ENCODE measurements at regions not wholly inside any gene's neighbourhood (a gene's known extent, or its start where the extent isn't known, plus 50 kb on each side); places are given as distances from the start of the nearest gene placed in this dataset.

- Histone ChIP-seq H3K9ac (ENCODE audit: low read length) (no peak overlapping the region), H3K4me1 (ENCODE audit: insufficient read depth, low read length) (no peaks in the 10 kb centered on the region), H3K4me2 (ENCODE audit: low read length) (no peak overlapping the region), H3K4me3 (ENCODE audit: insufficient read depth, low read depth, low read length) (no peak overlapping the region), H3K27ac (ENCODE audit: low read depth, low read length) (no peak overlapping the region), H3K27me3 (ENCODE audit: insufficient read depth, low read length) (no peaks in the 10 kb centered on the region), H3K9me3 (ENCODE audit: insufficient read depth, low read depth, low read length) (no peaks in the 10 kb centered on the region), H3K79me2 (ENCODE audit: insufficient read depth, low read length) (no peaks in the 10 kb centered on the region), H2AFZ (ENCODE audit: low read depth, low read length) (no peak overlapping the region), H3K36me3 (ENCODE audit: insufficient read depth, low read length) (no peaks in the 10 kb centered on the region), H4K20me1 (ENCODE audit: insufficient read depth, low read length) (no peaks in the 10 kb centered on the region)
- no peaks in the 10 kb centered on the region for H3K9me3 Mint-ChIP-seq (ENCODE audit: unreplicated experiment)
- H3K4me1 Mint-ChIP-seq (ENCODE audit: low read depth, unreplicated experiment): peaks cover 22% of the 10 kb centered on the region
- no peaks in the 10 kb centered on the region for H3K27me3 Mint-ChIP-seq (ENCODE audit: low read depth, unreplicated experiment)
- H3K36me3 Mint-ChIP-seq (ENCODE audit: low read depth, unreplicated experiment): no peaks in the 10 kb centered on the region
- no peak overlapping the region for H3K4me3 Mint-ChIP-seq (ENCODE audit: unreplicated experiment)
- TF ChIP-seq EZH2 (IDR thresholded peaks at IDR 0.05; ENCODE audit: insufficient read depth, low read length): no peak
- no peak for TF ChIP-seq CTCF (IDR thresholded peaks at IDR 0.05; ENCODE audit: insufficient read depth, low read depth, low read length)
- no peak overlapping the region for H3K27ac Mint-ChIP-seq (ENCODE audit: unreplicated experiment)
- FAIRE-seq (no peak), DNase-seq (ENCODE audit: low read depth) (peak; percentile 74)
Observed at GRCh38 chr1:199283794-199284193, 645.0 kb downstream of the PTPRC start.

- no peak overlapping the region for H2AFZ ChIP-seq (ENCODE audit: low read depth, low read length)
- Mint-ChIP-seq H3K36me3 (ENCODE audit: low read depth, unreplicated experiment) (no peaks in the 10 kb centered on the region), H3K4me1 (ENCODE audit: low read depth, unreplicated experiment) (peaks cover 15% of the 10 kb centered on the region), H3K4me3 (ENCODE audit: unreplicated experiment) (no peak overlapping the region), H3K27ac (ENCODE audit: unreplicated experiment) (no peak overlapping the region), H3K27me3 (ENCODE audit: low read depth, unreplicated experiment) (no peaks in the 10 kb centered on the region), H3K9me3 (ENCODE audit: unreplicated experiment) (no peaks in the 10 kb centered on the region)
- no peak overlapping the region for H3K9ac ChIP-seq (ENCODE audit: low read length)
- H3K27ac ChIP-seq (ENCODE audit: low read depth, low read length): no peak overlapping the region
- no peaks in the 10 kb centered on the region for H4K20me1 ChIP-seq (ENCODE audit: insufficient read depth, low read length)
- no peaks in the 10 kb centered on the region for H3K36me3 ChIP-seq (ENCODE audit: insufficient read depth, low read length)
- no peaks in the 10 kb centered on the region for H3K27me3 ChIP-seq (ENCODE audit: insufficient read depth, low read length)
- no peak overlapping the region for H3K4me2 ChIP-seq (ENCODE audit: low read length)
- no peaks in the 10 kb centered on the region for H3K79me2 ChIP-seq (ENCODE audit: insufficient read depth, low read length)
- H3K4me1 ChIP-seq (ENCODE audit: insufficient read depth, low read length): no peaks in the 10 kb centered on the region
- no peak for TF ChIP-seq CTCF (IDR thresholded peaks at IDR 0.05; ENCODE audit: insufficient read depth, low read depth, low read length)
- no peak for TF ChIP-seq EZH2 (IDR thresholded peaks at IDR 0.05; ENCODE audit: insufficient read depth, low read length)
- FAIRE-seq (no peak), DNase-seq (ENCODE audit: low read depth) (no peak)
- H3K4me3 ChIP-seq (ENCODE audit: insufficient read depth, low read depth, low read length): no peak overlapping the region
- no peaks in the 10 kb centered on the region for H3K9me3 ChIP-seq (ENCODE audit: insufficient read depth, low read depth, low read length)
Observed at GRCh38 chr1:199287206-199287605, 648.4 kb downstream of the PTPRC start.

GRCh38 chr1:199287647-199288046 is 648.8 kb downstream of the PTPRC start:
- Histone ChIP-seq H3K27me3 (ENCODE audit: insufficient read depth, low read length) (no peaks in the 10 kb centered on the region), H3K36me3 (ENCODE audit: insufficient read depth, low read length) (no peaks in the 10 kb centered on the region), H3K27ac (ENCODE audit: low read depth, low read length) (no peak overlapping the region), H3K4me1 (ENCODE audit: insufficient read depth, low read length) (no peaks in the 10 kb centered on the region), H3K9me3 (ENCODE audit: insufficient read depth, low read depth, low read length) (no peaks in the 10 kb centered on the region), H3K9ac (ENCODE audit: low read length) (no peak overlapping the region), H4K20me1 (ENCODE audit: insufficient read depth, low read length) (no peaks in the 10 kb centered on the region), H2AFZ (ENCODE audit: low read depth, low read length) (no peak overlapping the region), H3K4me3 (ENCODE audit: insufficient read depth, low read depth, low read length) (no peak overlapping the region), H3K79me2 (ENCODE audit: insufficient read depth, low read length) (no peaks in the 10 kb centered on the region), H3K4me2 (ENCODE audit: low read length) (no peak overlapping the region)
- Mint-ChIP-seq H3K9me3 (ENCODE audit: unreplicated experiment) (no peaks in the 10 kb centered on the region), H3K36me3 (ENCODE audit: low read depth, unreplicated experiment) (no peaks in the 10 kb centered on the region), H3K4me3 (ENCODE audit: unreplicated experiment) (no peak overlapping the region), H3K27me3 (ENCODE audit: low read depth, unreplicated experiment) (no peaks in the 10 kb centered on the region), H3K27ac (ENCODE audit: unreplicated experiment) (no peak overlapping the region), H3K4me1 (ENCODE audit: low read depth, unreplicated experiment) (peaks cover 11% of the 10 kb centered on the region)
- FAIRE-seq: peak; percentile 9
- DNase-seq (ENCODE audit: low read depth): no peak
- no peak for TF ChIP-seq EZH2 (IDR thresholded peaks at IDR 0.05; ENCODE audit: insufficient read depth, low read length)
- no peak for TF ChIP-seq CTCF (IDR thresholded peaks at IDR 0.05; ENCODE audit: insufficient read depth, low read depth, low read length)

Measured in astrocyte (in vitro differentiated cells and primary cell).